K562 (cell line): ENCODE measurements at regions not wholly inside any gene's neighbourhood (a gene's known extent, or its start where the extent isn't known, plus 50 kb on each side); places are given as distances from the start of the nearest gene placed in this dataset.

Experiments
- ATAC-seq: fragments of 200-7000 bp; cut with Tn5 transposase; 3 replicates; pipeline ENCODE4 v1.9.1; 2020; ENCODE audit warnings: moderate library complexity
- BruUV-seq: library from RNA; stranded (reverse); fragments of 400-500 nt; replicated peaks from 2 replicates; lab custom pipeline; 2021; lab: Mats Ljungman, UMichigan
- CTCF ChIA-PET: fragments of 300-600 bp; formaldehyde crosslinking; extraction: SDS; loops from one replicate; lab custom pipeline; 2021; ENCODE audit warnings: low intra/inter-chr PET ratio; lab: Yijun Ruan, JAX
- POLR2A ChIA-PET: fragments of 300-600, 350-650 bp; sonication (Branson Sonifier 250); formaldehyde crosslinking; extraction: SDS; loops from one replicate; lab custom pipeline; 2021; ENCODE audit warnings: antibody characterized with exemption, inconsistent platforms; lab: Yijun Ruan, JAX
- DNase-seq, 4 experiments: peaks; one replicate each; pipeline versions ENCODE4 v3.0.0 to v3.0.0-alpha.2; 2011 to 2018; ENCODE audit warnings: low spot score in 3 of 4, mixed read lengths in 3 of 4; ENCODE audit errors: extremely low read depth in 1 of 4
- FAIRE-seq: peaks from 2 replicates; lab custom pipeline; 2011; peaks lifted over from hg19 to GRCh38; lab: Jason Lieb, UNC
- H2AFZ ChIP-seq: 2 replicates; pipeline ENCODE4 v1.6.0; 2011; ENCODE audit warnings: low read depth, low read length, control low read depth, inconsistent platforms
- H3K27ac ChIP-seq: fragments of 200-600 bp; 3 replicates; pipeline ENCODE4 v1.8.0; 2011; ENCODE audit warnings: low read depth, mild to moderate bottlenecking, control low read depth, inconsistent platforms, low read length, moderate library complexity, mixed read lengths; ENCODE audit errors: extremely low read depth
- H3K27me3 ChIP-seq, 2 experiments: fragments of 300-600 bp in 1 of 2; 2 replicates in 1 of 2; 3 replicates in 1 of 2; pipeline versions ENCODE4 v1.6.0 to v1.8.0; 2011; ENCODE audit warnings: inconsistent platforms in 2 of 2, low read length in 2 of 2, mild to moderate bottlenecking in 1 of 2, mixed read lengths in 1 of 2, moderate library complexity in 1 of 2; ENCODE audit not compliant: control insufficient read depth in 2 of 2, insufficient read depth in 2 of 2
- H3K36me3 ChIP-seq: fragments of 300-600 bp; 3 replicates; pipeline ENCODE4 v1.8.0; 2011; ENCODE audit warnings: mild to moderate bottlenecking, low read length, inconsistent platforms; ENCODE audit not compliant: control insufficient read depth, insufficient read depth
- H3K4me1 ChIP-seq, 2 experiments: fragments of 200-600 bp in 1 of 2; replicated peaks in 1 of 2; 2 replicates in 1 of 2; 3 replicates in 1 of 2; pipeline versions ENCODE4 v1.5.1 to v1.8.0; 2011; ENCODE audit warnings: inconsistent platforms in 2 of 2, low read length in 2 of 2, mild to moderate bottlenecking in 1 of 2, mixed read lengths in 1 of 2, moderate library complexity in 1 of 2; ENCODE audit not compliant: control insufficient read depth in 2 of 2, insufficient read depth in 2 of 2
- H3K4me2 ChIP-seq: 2 replicates; pipeline ENCODE4 v1.6.1; 2011; ENCODE audit warnings: low read length, control low read depth, inconsistent platforms, mixed read lengths; ENCODE audit not compliant: insufficient read depth
- H3K4me3 ChIP-seq: fragments of 200-600 bp; sonication (generic), shearing (Covaris generic); 2 replicates; pipeline ENCODE4 v1.5.1; 2016; ENCODE audit warnings: control low read depth, inconsistent platforms
- H3K79me2 ChIP-seq: fragments of 200-600 bp; 3 replicates; pipeline ENCODE4 v1.8.0; 2011; ENCODE audit warnings: low read length, inconsistent platforms; ENCODE audit not compliant: control insufficient read depth, insufficient read depth
- H3K9ac ChIP-seq, 2 experiments: 2 replicates each; pipeline versions ENCODE4 v1.6.0 to v1.6.1; 2011; ENCODE audit warnings: low read depth in 2 of 2, low read length in 2 of 2, control low read depth in 1 of 2, inconsistent platforms in 1 of 2, mild to moderate bottlenecking in 1 of 2, mixed read lengths in 1 of 2; ENCODE audit not compliant: insufficient read depth in 1 of 2
- H3K9me1 ChIP-seq: one replicate; pipeline ENCODE4 v1.6.0; 2011; ENCODE audit warnings: inconsistent platforms, mild to moderate bottlenecking, low read length, moderate library complexity; ENCODE audit not compliant: control insufficient read depth, insufficient read depth
- H3K9me3 ChIP-seq: replicated peaks from 2 replicates; pipeline ENCODE4 v1.5.1; 2011; ENCODE audit warnings: low read depth, low read length, inconsistent platforms; ENCODE audit not compliant: control insufficient read depth, insufficient read depth
- H4K20me1 ChIP-seq: replicated peaks from 2 replicates; pipeline ENCODE4 v1.6.1; 2011; ENCODE audit warnings: low read length, inconsistent platforms, mixed read lengths; ENCODE audit not compliant: control insufficient read depth, insufficient read depth
- ATF2 ChIP-seq: sonication (generic); formaldehyde crosslinking; IDR thresholded peaks from 2 replicates; pipeline ENCODE4 v1.8.1; 2022; ENCODE audit warnings: missing genetic modification reagents
- BRCA1 ChIP-seq, 2 experiments: fragments of 450-650 bp in 1 of 2; sonication (generic) in 1 of 2; formaldehyde crosslinking in 1 of 2; IDR thresholded peaks; 2 replicates each; pipeline versions ENCODE4 v1.5.0 to v1.6.1; 2017 to 2020; ENCODE audit warnings: mild to moderate bottlenecking in 1 of 2, missing genetic modification reagents in 1 of 2
- CREB1 ChIP-seq, 2 experiments: sonication (generic) in 1 of 2; formaldehyde crosslinking in 1 of 2; IDR thresholded peaks; 2 replicates each; pipeline versions ENCODE4 v1.6.1 to v1.8.0; 2012 to 2022; ENCODE audit warnings: inconsistent platforms in 1 of 2, mild to moderate bottlenecking in 1 of 2, missing genetic modification reagents in 1 of 2, moderate library complexity in 1 of 2
- GATAD2A ChIP-seq: fragments of 450-650 bp; IDR thresholded peaks from 2 replicates; pipeline ENCODE4 v1.6.1; 2017
- LEF1 ChIP-seq: fragments of 450-650 bp; IDR thresholded peaks from 2 replicates; pipeline ENCODE4 v1.6.1; 2016; ENCODE audit warnings: mild to moderate bottlenecking
- NFIC ChIP-seq: fragments of 450-650 bp; IDR thresholded peaks from 2 replicates; pipeline ENCODE4 v1.6.1; 2017; ENCODE audit warnings: mild to moderate bottlenecking, inconsistent platforms
- OTX1 ChIP-seq: fragments of 450-650 bp; formaldehyde crosslinking; IDR thresholded peaks from 2 replicates; pipeline ENCODE4 v1.4.0; 2022; ENCODE audit warnings: mild to moderate bottlenecking
- PYGO2 ChIP-seq: fragments of 450-650 bp; IDR thresholded peaks from 2 replicates; pipeline ENCODE4 v1.6.1; 2016; ENCODE audit warnings: mild to moderate bottlenecking, missing genetic modification characterization, moderate library complexity, missing compliant biosample characterization
- RFX1 ChIP-seq: fragments of 450-650 bp; IDR thresholded peaks from 2 replicates; pipeline ENCODE4 v1.6.1; 2016; ENCODE audit warnings: mild to moderate bottlenecking, moderate library complexity
- SETDB1 ChIP-seq: IDR thresholded peaks from one replicate; pipeline ENCODE4 v1.6.1; 2012; ENCODE audit warnings: low read length, control low read depth, inconsistent platforms
- TCF7L2 ChIP-seq: fragments of 150-350 bp; IDR thresholded peaks from 2 replicates; pipeline ENCODE4 v1.6.1; 2016; ENCODE audit warnings: low read depth, mild to moderate bottlenecking, low read length, moderate library complexity
- YY1 ChIP-seq, 3 experiments: IDR thresholded peaks; 2 replicates each; pipeline ENCODE4 v1.6.1; 2011; ENCODE audit warnings: low read length in 2 of 3, mild to moderate bottlenecking in 2 of 3, moderate library complexity in 2 of 3, borderline replicate concordance in 1 of 3, control low read depth in 1 of 3, low read depth in 1 of 3; ENCODE audit not compliant: insufficient read depth in 3 of 3, insufficient replicate concordance in 2 of 3, control insufficient read depth in 1 of 3, insufficient read length in 1 of 3; ENCODE audit errors: extremely low read depth in 1 of 3
- ZC3H11A ChIP-seq: IDR thresholded peaks from 2 replicates; pipeline ENCODE4 v1.6.1; 2012; ENCODE audit warnings: low read depth, low read length, improper control_type of control experiment
- ZNF146 ChIP-seq: IDR thresholded peaks from one replicate; pipeline ENCODE4 v1.6.1; 2018; ENCODE audit warnings: missing compliant biosample characterization; ENCODE audit not compliant: unreplicated experiment
- ZNF174 ChIP-seq: fragments of 250-450 bp; sonication (Bioruptor Pico); IDR thresholded peaks from 2 replicates; pipeline ENCODE4 v1.4.0; 2020; ENCODE audit warnings: mild to moderate bottlenecking
- ZNF274 ChIP-seq: IDR thresholded peaks from 2 replicates; pipeline ENCODE4 v1.6.1; 2011; ENCODE audit warnings: low read depth, mild to moderate bottlenecking, low read length, moderate library complexity, borderline replicate concordance
- ZNF347 ChIP-seq: fragments of 450-650 bp; formaldehyde crosslinking; IDR thresholded peaks from 2 replicates; pipeline ENCODE4 v1.4.0; 2020; ENCODE audit warnings: low read depth, mild to moderate bottlenecking, moderate library complexity
- ZNF639 ChIP-seq, 2 experiments: fragments of 200-800 bp in 1 of 2; sonication (Bioruptor generic) in 1 of 2; sonication (generic) in 1 of 2; formaldehyde crosslinking in 1 of 2; IDR thresholded peaks in 1 of 2; conservative IDR thresholded peaks in 1 of 2; 2 replicates each; pipeline versions ENCODE4 v1.5.0 to v1.6.1; 2016 to 2020; ENCODE audit warnings: missing compliant biosample characterization in 1 of 2, missing genetic modification characterization in 1 of 2, missing genetic modification reagents in 1 of 2
- ZNF740 ChIP-seq, 3 experiments: fragments of 200-800 bp in 1 of 3; sonication (Bioruptor generic) in 1 of 3; sonication (generic) in 1 of 3; formaldehyde crosslinking in 1 of 3; IDR thresholded peaks; 2 replicates each; pipeline versions ENCODE4 v1.6.1 to v1.8.0; 2016 to 2022; ENCODE audit warnings: mild to moderate bottlenecking in 2 of 3, missing compliant biosample characterization in 2 of 3, missing genetic modification characterization in 2 of 3, missing genetic modification reagents in 1 of 3
- WGBS: fragments of 100-300 bp; shearing (Covaris generic); methylation state at CpG from one replicate; pipeline ENCODE4 v1.1.6; 2016; ENCODE audit warnings: low coverage, mixed read lengths; ENCODE audit not compliant: insufficient coverage; ENCODE audit errors: missing lambda C conversion rate; 5-methylcytosine and 5-hydroxymethylcytosine counted together
- in situ Hi-C: fragments of 300-500 bp; cut with MboI; formaldehyde crosslinking; loops from 4 replicates; pipeline ENCODE4 v1.15.0; 2018; ENCODE audit warnings: inconsistent platforms, mixed read lengths
- intact Hi-C: fragments of 100-400 bp; cut with micrococcal nuclease; formaldehyde crosslinking; loops from 2 replicates; pipeline ENCODE4 v1.14.2; 2022

GRCh38 chr20:39897781-39898466 is 791.1 kb downstream of the MAFB start:
- POLR2A ChIA-PET = no interaction called here
- no peaks in the 10 kb centered on the region for H3K27me3 ChIP-seq
- TF ChIP-seq SETDB1 = no peak
- no peak for TF ChIP-seq ZNF347 (CRISPR knock-in tag)
- TF ChIP-seq YY1 (IDR thresholded peaks at IDR 0.05; ENCODE audit: borderline replicate concordance in 1 of 3, control insufficient read depth in 1 of 3, extremely low read depth in 1 of 3, insufficient read depth in 3 of 3, insufficient read length in 1 of 3, insufficient replicate concordance in 2 of 3, low read depth in 1 of 3, low read length in 2 of 3) = no peak
- TF ChIP-seq PYGO2 (tag) = no peak
- TF ChIP-seq ZNF146 (CRISPR knock-in tag) = no peak
- no peak for TF ChIP-seq ZNF274
- TF ChIP-seq ZNF174 (CRISPR knock-in tag) = no peak
- TF ChIP-seq ZNF639 (CRISPR knock-in tag; conservative IDR thresholded peaks at IDR 0.05 in 1 of 2, IDR thresholded peaks at IDR 0.05 in 1 of 2) = no peak
- TF ChIP-seq OTX1 (CRISPR knock-in tag) = no peak
- TF ChIP-seq TCF7L2 = no peak
- TF ChIP-seq RFX1 = no peak
- no peak for TF ChIP-seq CREB1 (IDR thresholded peaks at IDR 0.05)
- no peak for TF ChIP-seq CREB1 (CRISPR knock-in tag; IDR thresholded peaks at IDR 0.05)
- TF ChIP-seq BRCA1 (IDR thresholded peaks at IDR 0.05) = no peak
- no peak for TF ChIP-seq BRCA1 (CRISPR knock-in tag; IDR thresholded peaks at IDR 0.05)
- TF ChIP-seq NFIC = no peak
- TF ChIP-seq ZC3H11A = no peak
- TF ChIP-seq ZNF740 (CRISPR knock-in tag; IDR thresholded peaks at IDR 0.05) = no peak
- no peak for TF ChIP-seq ZNF740 (tag; IDR thresholded peaks at IDR 0.05)
- TF ChIP-seq GATAD2A = no peak
- no peak for TF ChIP-seq LEF1
- no peak for TF ChIP-seq ATF2 (CRISPR knock-in tag)
- TF ChIP-seq, all 486 proteins: peak for 0
- intact Hi-C loops (no loop called here), in situ Hi-C loops (no loop called here)
- H3K9me1 ChIP-seq = no peaks in the 10 kb centered on the region
- H3K27ac ChIP-seq = no peak overlapping the region
- H3K9me3 ChIP-seq = no peaks in the 10 kb centered on the region
- ATAC-seq = no peak
- no peak overlapping the region for H3K4me3 ChIP-seq
- no peaks in the 10 kb centered on the region for H4K20me1 ChIP-seq
- no TSS peak for BruUV-seq
- CTCF ChIA-PET = no interaction called here
- FAIRE-seq = no peak
- H2AFZ ChIP-seq = no peak overlapping the region
- H3K36me3 ChIP-seq = no peaks in the 10 kb centered on the region
- H3K4me1 ChIP-seq = no peaks in the 10 kb centered on the region
- no peaks in the 10 kb centered on the region for H3K79me2 ChIP-seq
- no peak overlapping the region for H3K9ac ChIP-seq
- H3K4me2 ChIP-seq = no peak overlapping the region
- no peak for DNase-seq
- WGBS = 0% methylated on average over 4 of the region's 4 CpGs
